Right ventricle myocardium inferior (tissue), 1 donor: ENCODE measurements at regions not wholly inside any gene's neighbourhood (a gene's known extent, or its start where the extent isn't known, plus 50 kb on each side); places are given as distances from the start of the nearest gene placed in this dataset.
"Not testable (repeated sequence)": the region's sequence is repeated elsewhere in the genome, so short reads cannot be mapped to it uniquely, and the experiment has no call there.

Experiments
- ATAC-seq: fragments of 200-7000 bp; cut with Tn5 transposase; one replicate; pipeline ENCODE4 v1.9.1; 2020; ENCODE audit warnings: mild to moderate bottlenecking, moderate library complexity
- DNase-seq: peaks from one replicate; pipeline ENCODE4 v3.0.0; 2021; ENCODE audit errors: missing footprints
- intact Hi-C: fragments of 100-400 bp; cut with DNase I; formaldehyde crosslinking; loops from one replicate; pipeline ENCODE4 v1.11.0; 2022
- donor health status: DM: no; HTN: yes; CAD: no; lungs with severe emphysema.

DNA sequence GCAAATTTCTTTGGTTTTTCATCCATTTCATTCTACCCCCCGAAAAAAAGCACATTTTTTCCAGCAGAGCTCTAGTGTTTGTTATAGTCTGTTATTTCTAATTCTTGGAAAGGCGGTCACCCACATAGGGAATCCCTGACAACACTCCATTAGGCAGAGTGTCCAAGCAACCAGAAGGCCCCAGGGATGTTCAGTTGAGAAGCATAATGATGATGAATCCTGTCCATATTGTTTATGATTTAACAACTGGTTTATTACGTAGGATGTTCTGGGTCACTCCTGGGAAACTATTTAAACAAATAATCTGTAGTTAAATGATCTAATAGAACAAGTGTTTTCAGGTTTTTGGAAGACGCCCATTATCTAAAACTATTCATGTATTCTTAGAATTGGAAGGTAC lies 388.7 kb downstream of the TNS1 start:
- intact Hi-C loops = no loop called here
- DNase-seq = no peak
- ATAC-seq = no peak

DNA sequence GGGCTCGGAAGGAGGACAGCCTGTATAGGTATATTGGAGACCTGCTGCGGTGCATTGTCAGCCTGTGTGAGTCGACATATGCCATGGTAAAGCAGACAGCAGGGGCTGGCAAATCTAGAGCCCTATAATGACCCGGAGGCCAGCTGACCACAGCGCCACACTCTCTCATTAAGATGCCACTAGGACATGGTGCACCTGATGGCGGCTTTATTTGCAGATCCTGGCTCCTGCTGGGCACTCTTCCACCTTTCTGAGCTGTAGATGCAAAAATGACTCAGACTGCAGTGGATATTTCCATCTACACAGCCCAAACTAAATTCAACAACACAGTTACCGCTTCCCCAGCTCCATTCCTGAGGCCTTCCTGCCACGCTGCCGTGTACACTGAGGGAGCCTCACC lies 389.9 kb downstream of the TNS1 start:
- DNase-seq (no peak), ATAC-seq (no peak)
- intact Hi-C loops = no loop called here

DNA sequence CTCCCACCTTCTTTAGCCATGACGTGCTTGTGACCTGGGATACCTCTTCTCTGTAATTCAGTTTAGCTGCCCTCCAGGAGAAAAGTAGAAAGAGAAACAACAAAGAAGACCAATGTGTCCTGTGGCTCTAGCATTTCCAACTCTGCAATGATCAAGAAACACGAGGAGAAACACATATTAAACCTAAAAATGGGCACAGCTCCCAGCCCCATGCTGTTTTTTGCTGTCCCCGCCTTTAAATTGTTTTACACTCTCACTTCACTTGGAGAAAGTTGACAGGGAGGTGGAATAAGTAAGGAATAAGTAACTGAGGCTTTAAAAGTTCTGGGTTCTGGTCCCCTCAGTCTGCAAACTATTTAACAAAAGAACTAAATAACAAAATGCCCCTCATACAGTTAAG lies 390.6 kb downstream of the TNS1 start:
- intact Hi-C loops = no loop called here
- DNase-seq (no peak), ATAC-seq (no peak)

DNA sequence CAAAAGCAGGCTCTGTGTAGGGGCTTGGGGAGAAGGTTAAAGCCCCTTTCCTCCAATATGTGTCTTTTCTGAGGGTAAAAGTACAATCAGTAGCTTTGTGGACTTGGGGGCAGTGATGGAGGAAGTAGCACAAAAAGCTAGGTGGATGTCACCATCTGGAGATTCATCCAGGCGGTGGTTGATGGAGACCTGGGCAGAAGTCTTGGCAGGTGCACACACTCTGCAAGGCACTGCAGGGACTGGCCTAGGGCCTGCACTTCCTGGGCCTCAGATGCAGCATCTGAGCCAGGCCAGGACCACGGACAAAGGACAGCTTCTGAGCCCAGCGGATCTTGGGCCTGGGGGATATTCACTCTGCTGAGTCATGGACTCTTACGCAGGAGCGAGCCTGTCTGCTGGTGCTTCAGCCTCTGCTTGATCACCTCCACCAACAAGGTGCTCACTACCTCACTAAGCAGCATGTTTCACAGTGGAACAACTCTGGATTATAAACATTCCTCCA lies 391.1 kb downstream of the TNS1 start:
- no peak for ATAC-seq
- intact Hi-C loops = no loop called here
- DNase-seq = no peak

DNA sequence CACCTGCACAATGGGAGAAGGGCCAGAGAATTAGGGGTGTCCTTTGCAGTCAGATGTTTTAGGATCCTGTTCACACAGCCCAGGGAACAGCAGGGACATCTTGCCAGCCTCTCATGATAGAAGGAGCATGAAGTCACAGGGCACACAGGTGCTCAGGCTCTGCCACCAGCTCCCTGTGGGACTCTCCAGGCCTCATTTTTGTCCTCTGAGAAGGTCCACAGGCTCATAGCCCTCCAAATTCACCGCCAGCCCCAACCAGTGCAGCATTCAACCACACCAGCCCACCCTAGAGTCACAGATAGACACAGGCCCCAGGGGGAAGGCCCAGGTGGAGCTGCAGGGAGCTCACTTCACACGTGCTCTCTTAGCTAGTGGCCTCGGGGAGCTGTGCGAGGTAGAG lies 391.7 kb downstream of the TNS1 start:
- ATAC-seq = no peak
- intact Hi-C loops = no loop called here
- no peak for DNase-seq

DNA sequence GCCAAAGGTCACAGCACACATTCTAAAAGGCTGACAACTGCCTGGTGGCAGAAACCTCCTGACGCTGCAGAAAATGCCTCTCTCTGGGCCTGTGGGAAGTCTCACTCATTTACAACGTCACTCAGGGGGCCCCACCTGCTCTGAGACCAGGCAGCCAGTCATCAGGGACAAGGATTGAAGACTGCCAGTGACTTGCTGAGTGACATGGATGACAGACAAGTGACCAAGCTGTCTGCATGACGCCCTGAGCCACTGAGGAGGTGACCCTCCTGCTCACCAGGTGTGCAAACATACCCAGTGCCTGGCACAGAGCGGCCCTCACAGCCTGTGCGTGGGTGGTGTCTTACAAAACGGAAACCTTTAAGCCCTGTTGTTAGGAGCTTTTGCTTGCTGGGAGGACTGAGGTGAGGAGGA lies 392.4 kb downstream of the TNS1 start:
- intact Hi-C loops = no loop called here
- DNase-seq (no peak), ATAC-seq (no peak)

DNA sequence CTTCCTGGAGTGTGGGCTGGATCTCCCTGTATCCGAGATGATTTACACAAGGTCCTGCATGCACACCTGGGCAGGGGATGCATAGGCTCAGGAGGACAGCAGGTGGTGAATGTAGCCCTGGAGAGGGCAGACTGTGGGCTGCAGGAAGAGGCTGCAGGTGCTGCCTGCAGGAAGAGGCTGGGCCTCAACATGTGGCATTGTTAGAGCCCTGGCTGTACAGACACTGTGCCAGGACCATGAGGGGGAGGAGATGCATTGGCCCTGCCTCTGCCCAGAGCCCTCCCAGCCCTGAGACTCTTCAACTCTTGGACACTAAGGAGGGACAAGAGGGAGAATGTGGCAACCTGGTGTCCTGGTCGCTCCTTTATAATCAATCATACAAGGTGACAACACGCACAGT lies 392.8 kb downstream of the TNS1 start:
- no peak for DNase-seq
- intact Hi-C loops = no loop called here
- ATAC-seq = no peak

DNA sequence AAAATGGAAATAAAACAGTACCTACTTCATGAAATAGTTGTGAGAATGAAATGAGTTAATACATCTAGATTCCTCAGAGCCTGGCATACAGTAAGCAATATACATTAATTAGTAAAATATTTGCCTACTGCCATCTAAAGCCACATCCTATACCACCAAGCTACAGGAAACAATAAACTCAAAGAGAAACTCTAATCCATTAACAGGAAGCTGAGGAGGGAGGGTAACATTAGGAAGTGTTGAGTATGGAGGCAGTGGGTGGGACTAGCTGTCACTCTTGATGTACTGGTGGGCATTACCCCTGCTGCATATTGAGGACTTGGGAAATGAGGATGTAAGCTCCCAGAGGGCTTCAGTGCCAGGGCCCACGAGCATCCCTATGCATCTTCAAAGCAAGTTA lies 396.5 kb downstream of the TNS1 start:
- no peak for DNase-seq
- no peak for ATAC-seq
- intact Hi-C loops = no loop called here

DNA sequence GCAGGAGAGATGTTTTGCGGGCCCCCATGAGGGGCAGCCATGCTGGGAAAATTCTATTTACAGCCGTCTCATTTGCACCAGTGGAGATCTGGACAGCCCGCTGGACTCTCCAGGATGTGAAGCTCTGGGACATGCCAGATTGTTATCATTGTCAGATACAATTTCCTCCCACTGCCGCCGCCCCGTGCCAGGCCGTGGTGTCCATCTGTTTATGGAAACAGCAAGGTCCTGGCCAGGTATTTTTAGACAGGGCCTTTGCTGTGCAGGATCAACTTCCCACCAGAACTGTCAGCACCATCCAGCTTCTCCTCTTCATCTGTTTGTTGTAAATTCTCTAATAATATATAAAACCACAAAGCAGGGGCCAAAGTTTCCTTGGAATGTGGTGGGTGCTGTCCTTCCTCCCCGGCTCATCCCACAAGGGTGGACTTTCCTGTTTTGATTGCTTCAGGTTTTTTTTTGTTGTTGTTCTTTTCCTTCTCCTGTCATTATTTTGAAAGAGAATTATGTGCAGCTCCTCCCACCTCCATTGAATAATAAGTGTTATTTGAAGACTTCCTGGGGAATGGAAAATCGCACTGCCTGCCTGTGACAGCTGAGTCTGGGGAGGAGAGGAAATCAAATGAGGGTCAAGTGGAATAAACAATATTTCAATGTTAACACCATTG lies 398.1 kb downstream of the TNS1 start:
- intact Hi-C loops = no loop called here
- ATAC-seq (peak; percentile 82), DNase-seq (peak; percentile 75)

DNA sequence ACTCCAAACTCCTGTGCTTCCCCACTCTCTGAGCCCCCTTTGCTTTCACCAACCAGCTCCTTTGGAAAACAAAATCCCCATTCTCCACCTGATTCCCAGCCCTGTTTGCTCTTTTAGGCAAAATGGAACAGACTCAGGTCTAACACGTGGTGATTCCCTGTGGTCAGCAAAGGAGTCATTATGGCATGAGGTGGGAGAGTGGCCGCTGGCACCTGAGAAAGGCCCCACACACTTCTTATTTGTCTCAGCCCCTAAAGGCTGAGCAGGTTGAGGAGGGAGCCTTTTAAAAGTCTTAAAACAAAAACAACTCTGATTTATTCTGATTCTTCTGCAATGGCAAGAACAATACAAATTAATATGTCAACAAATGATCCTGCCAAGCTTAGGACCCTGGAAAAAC lies 401.2 kb downstream of the TNS1 start:
- intact Hi-C loops = no loop called here
- no peak for ATAC-seq
- DNase-seq = no peak

DNA sequence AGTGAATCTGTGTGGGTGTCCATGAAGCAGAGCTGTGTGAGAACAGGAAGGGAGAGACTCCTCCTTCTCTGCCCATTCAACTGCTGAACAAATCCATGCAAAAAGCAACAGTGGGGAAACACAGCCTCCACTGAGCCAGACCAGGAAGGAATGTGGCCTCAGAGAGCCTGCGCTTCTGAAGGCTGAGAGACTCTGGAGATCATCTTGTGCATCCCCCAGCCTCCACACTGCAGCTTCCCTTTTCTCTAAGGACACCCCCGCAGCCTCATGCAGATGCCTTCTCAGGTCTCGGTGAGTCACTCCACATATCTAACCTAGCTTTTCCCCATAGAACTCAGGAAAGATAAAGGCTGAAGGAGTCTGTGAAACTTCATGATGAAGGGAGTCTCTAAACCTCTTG lies 402.9 kb downstream of the TNS1 start:
- ATAC-seq (no peak), DNase-seq (no peak)
- intact Hi-C loops = no loop called here

DNA sequence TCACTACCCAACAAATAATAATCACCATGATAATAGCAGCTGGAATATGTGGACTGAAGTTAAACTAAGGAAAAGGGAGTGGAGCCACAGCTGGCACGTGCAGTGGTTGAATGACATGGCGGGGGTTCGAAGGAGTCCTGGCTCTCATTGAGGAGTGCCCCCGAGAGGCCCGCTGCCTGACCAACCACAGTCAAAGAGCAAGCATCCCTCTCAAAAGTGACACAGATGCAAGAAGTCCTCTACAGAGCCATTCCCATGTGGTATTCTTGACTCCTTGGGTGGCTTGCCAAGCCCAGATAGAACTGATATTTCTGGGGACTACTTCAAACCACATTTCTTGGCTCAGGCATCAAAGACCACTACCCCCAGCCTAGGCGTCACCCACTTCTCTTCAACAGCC lies 405.1 kb downstream of the TNS1 start:
- no peak for ATAC-seq
- intact Hi-C loops = no loop called here

DNA sequence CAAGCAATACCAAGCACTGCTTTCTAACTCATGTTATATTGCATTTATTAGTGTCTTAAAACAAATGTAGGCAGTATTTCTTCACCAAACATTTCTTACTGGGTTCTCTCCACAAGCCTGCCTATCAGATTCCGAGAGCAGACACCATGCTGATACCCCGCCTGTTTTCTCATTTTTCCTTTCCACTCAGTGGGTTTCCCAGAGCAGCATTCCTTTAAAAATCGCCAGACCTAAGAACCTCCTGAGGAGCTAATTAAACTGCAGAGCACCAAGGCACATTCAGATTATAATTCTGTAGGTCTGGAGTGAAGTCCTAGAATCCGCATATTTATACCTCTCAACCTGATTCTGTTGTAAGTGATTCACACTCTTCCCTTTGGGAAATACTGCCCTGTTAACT lies 405.6 kb downstream of the TNS1 start:
- DNase-seq (no peak), ATAC-seq (no peak)
- intact Hi-C loops = no loop called here

More for the DNA sequence above, 405.1 kb downstream of the TNS1 start:
- DNase-seq = no peak

DNA sequence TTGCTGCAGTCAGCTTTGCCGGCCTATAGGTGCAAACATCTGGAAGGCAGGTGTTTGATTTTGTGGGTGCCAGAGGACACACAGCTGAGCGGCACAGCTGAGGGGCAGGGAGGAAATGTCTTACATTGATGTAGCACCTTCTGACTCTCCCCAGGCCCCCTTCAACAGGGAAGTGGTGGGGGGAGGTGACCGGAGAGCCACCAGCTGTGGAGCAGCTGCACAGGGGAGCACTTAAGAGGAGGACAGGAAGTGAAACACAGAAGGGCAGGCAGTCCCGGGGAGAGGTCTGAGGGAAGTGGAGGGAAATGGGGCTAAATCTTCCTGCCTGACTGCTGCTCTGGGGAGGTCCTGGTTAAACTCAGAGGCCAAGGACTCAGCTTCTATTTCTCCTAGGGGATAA lies 409.1 kb downstream of the TNS1 start:
- peak; percentile 23 for ATAC-seq
- intact Hi-C loops = no loop called here
- no peak for DNase-seq

DNA sequence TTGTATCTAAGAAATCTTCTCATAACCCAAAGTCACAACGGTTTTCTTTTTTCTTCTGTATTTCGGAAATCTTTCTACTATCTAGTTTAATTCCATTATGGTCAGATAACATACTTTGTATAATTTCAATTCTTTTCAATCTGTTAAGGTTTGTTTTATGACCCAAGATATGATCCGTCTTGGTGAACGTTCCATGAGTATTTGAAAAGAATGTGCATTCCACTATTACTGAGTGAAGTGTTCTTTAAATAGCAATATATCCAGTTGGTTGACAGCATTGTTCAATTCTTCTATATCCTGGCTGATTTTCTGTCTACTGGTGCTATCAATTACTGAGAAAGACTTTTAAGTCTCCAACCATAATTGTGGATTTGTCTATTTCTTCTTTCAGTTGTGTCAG lies 414.5 kb downstream of the TNS1 start:
- DNase-seq (no peak), ATAC-seq (no peak)
- intact Hi-C loops = no loop called here

DNA sequence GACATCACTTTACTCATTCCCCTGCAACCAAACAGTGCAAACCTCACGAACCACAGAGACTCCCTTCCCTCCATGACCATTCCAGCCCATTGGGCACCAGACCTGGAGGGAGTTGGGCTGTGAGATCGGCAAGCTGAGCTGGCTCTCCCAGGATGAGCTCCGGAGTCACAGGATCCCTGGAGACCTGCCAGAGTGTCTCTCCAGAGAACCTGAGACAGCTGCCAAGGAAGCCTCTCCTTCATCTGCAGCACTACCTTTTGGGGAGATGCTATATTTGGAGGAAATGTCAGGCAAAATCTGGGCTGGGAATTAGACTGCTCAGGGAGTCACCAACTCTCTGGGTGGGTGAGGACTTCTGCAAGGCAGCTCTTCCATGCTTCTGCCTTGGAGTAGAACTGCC lies 417.4 kb downstream of the TNS1 start:
- ATAC-seq = no peak
- no peak for DNase-seq

DNA sequence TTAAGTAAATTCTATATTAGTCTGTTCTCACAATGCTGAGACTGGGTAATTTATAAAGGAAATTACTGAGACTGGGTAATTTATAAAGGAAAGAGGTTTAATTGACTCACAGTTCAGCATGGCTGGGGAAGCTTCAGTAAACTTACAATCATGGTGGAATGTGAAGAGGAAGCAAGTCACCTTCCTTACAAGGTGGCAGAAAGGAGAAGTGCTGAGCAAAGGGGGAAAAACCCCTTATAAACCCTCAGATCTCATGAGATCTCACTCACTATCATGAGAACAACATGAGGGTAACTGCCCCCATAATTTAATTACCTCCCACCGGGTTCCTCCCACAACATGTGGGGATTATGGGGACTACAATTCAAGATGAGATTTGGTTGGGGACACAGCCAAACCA lies 422.4 kb downstream of the TNS1 start:
- intact Hi-C loops, DNase-seq, ATAC-seq: not testable (repeated sequence)

More for the DNA sequence above, 417.4 kb downstream of the TNS1 start:
- intact Hi-C loops = no loop called here

DNA sequence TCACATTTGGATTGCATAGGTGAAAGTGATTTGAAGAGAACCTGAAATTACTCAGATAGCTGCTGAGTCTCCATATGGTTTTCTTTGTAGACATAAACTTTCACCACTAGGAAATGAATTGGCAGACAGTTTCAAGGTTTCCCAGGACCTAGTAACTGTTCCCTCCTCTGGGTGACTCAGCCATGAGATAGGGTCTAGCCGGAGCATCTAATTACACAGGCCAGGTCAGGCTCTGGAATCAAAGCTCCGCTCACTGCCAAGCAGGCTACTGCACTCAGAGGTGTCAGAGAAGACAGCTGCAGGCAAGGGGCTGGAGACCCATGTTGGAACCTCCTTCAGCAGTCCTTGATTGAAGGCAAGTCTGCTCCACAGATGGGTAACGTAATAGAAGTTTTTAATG lies 429.2 kb downstream of the TNS1 start:
- DNase-seq = no peak
- intact Hi-C loops = no loop called here
- peak; percentile 37 for ATAC-seq

DNA sequence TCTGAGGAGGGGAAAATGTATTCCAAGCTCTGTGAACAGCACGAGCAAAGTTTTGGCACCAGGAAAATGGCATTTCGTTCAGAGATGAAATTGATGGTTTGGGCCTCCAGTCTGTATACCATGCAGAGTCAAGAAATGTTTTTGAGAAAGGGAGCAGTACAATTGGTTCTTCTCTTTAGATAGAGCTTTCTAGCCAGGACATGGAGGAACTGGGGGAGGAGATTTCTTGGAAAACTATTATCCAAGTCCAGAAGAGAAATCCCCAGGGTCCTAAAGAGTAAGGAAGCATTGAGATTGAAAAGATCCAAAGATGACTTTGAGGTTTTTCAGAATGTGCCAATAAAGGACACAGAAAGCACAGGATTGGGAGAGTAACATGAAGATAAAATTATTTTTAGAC lies 432.4 kb downstream of the TNS1 start:
- no peak for ATAC-seq
- no peak for DNase-seq
- intact Hi-C loops = no loop called here

DNA sequence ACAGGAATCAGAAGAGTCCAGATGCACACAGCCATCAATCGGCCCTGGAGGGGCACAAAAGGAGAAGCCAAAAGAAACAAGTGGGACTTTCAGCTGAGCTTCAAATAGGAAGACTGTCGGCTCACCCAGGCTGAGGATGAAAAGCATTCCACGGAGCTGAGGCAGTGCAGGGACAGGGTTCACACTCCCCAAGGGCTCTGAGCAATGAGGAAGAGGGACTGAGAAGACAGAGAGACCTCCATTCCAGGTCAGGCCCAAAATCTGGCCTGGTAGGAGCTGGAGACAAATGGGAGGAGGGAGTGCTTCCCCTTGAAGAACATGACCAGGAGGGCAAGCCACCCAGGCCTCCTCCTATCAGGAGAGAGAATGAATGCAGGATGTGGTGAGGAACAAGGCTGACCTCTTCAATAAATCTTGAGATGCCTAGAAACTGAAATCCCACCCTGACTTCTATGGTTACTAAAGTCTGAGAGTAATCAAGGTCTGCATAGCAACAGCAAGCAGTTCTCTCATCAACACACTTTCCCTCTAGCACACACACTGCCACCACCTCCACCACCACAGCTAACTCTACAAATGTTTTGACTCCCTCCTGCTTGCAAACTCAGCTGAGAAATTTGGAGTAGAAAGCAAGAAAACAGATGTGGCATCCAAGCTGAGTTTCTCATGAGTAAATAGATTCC lies 434.4 kb downstream of the TNS1 start:
- no peak for DNase-seq
- intact Hi-C loops = no loop called here
- ATAC-seq = no peak

DNA sequence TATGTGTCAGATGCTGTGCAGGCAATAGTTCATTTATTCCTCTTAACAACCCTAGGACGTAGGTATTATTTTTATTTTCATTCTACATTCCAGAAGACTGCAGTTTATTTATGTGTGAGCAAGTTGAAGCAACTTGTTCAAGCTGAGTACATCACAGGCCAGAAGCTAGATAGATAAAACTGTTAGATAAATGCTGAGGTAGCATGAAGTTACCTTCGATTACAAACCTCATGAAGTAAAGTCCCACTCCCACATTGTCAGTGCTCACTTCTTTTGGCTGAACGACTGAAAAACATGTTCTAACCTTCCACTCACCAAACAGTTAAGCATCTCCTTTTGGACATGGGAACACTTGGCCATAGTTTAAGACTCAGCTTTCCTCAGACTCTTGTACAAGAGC lies 439.2 kb downstream of the TNS1 start:
- intact Hi-C loops = no loop called here
- ATAC-seq (no peak), DNase-seq (no peak)
